GM12874 (cell line): ENCODE measurements at regions not wholly inside any gene's neighbourhood (a gene's known extent, or its start where the extent isn't known, plus 50 kb on each side); places are given as distances from the start of the nearest gene placed in this dataset.

Experiments
- CTCF ChIP-seq: IDR thresholded peaks from 2 replicates; pipeline ENCODE4 v1.5.1; 2011; ENCODE audit warnings: low read depth, mild to moderate bottlenecking, control low read depth, low read length, moderate library complexity; ENCODE audit not compliant: insufficient read depth

GRCh38 chr5:112641515-112642110 lies 96.1 kb upstream of the APC start:
- no peak for TF ChIP-seq CTCF

DNA sequence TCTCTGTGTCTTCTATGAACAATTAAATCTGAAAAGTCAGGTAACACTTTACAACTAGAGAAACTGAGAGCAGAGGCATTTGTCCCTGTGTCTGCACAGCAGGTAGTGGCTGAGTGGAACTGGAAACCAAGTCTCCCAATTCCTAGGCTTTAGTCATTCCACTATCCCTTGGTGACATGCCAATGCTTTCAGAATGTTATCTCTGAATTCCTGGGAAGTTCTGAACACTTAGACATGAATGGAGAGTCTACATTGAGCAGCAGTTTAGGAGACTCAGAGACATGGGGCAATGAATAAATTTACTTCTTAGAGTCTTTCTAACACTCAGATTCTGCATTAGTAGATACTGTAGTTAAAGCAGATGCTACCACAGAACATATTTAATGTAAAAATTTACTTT lies 94.8 kb upstream of the APC start:
- TF ChIP-seq CTCF, result no peak

DNA sequence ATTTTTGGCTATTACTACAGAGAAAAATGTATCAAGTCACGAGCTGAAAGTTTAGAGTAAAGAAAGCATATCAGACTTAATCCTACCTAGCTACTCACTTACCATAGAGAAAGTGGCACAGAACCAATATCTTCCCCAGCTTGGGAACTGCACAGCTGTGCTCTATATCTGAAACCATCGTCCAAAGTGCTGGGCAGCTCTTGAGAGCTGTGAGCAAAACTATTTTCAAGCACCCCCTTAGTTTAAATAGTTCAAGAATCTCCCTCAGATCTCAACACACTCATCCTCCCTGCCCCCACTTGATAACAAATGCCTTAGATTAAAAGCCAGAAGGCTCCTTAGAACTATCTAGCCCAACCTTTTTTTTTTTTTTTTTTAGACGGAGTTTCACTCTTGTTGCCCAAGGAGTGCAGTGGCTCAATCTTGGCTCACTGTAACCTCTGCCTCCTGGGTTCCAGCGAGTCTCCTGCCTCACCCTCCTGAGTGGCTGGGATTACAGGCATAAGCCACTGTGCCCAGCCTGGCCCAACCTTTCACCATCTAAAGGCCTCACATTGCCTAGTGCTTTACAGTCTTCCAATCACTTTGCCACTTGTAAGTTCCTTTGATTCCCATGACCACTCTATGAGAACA lies 94.2 kb upstream of the APC start:
- TF ChIP-seq CTCF, result no peak

DNA sequence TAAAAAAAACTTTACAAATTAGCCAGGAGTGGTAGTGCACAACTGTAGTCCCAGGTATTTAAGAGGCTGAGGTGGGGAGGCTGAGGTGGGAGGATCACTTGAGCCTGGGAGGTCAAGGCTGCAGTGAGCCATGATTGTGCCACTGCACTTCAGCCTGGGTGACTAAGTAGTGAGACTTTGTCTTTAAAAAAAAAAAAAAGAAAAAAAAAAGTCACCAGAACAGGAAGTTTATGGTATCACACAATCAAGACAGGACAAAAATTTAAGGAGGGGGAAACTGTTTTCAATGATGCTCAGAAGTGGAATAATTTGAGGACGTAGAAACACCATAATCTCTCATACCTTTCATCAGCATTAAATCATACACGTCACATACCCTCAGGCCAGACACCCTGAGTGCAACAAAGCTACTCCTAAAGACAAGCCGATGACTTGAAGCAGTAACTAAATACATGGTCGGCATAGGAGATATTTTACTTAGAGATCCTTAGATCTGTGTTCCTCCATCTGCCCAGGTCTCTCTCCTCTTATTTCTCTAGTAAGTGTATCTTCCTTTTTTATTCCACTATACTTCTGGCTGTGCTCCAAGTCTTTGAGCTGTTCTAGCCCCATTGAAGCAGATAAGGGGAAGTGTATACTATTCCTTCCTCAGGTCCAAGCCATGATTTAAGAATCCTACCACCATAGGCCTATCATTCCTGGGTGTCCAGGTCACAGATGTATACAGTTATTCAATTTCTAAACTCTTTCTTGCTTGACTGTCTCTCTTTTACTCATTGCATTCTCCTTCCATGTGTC lies 91.3 kb upstream of the APC start:
- no peak for TF ChIP-seq CTCF

GRCh38 chr5:112647428-112647827 lies 90.3 kb upstream of the APC start:
- no peak for TF ChIP-seq CTCF

- no peak for TF ChIP-seq CTCF
Observed at GRCh38 chr5:112648264-112648663, 89.4 kb upstream of the APC start.

DNA sequence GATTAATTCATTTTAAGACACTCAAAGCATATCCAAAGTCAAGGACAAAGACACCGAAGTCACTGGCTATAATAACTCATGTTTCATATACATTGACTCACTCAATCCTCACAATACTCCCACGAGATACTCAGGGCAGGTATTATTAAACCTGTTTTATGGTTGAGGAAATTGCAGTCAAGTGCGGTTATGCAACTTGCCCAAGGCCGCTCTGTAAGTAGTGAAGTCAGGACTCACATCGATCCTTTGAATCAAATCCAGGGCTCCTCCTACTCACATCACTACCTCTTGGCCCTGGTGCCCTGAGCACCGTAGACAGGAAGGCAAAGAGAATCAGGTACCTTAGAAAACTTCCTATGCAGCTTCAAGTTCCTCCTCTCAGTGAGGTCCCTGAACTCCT lies 87.8 kb upstream of the APC start:
- TF ChIP-seq CTCF, result no peak
